ENCODE measurements at regions not wholly inside any gene's neighbourhood (a gene's known extent, or its start where the extent isn't known, plus 50 kb on each side); places are given as distances from the start of the nearest gene placed in this dataset.

GRCh38 chr13:74768521-74769085, 634.4 kb upstream of the KLF12 start:
- TF ChIP-seq POLR2A (IDR thresholded peaks at IDR 0.05; ENCODE audit: low read length) (no peak), GATA1 (IDR thresholded peaks at IDR 0.05; ENCODE audit: low read depth, low read length) (no peak)

Measured in erythroblast (primary cell).